LNCAP (cell line): ENCODE measurements at regions not wholly inside any gene's neighbourhood (a gene's known extent, or its start where the extent isn't known, plus 50 kb on each side); places are given as distances from the start of the nearest gene placed in this dataset.

Experiments used
- CTCF ChIP-seq: fragments of 450-650 bp; IDR thresholded peaks from 2 replicates; pipeline ENCODE4 v1.5.1; 2017; ENCODE audit warnings: mild to moderate bottlenecking

GRCh38 chr6:22722913-22723312, 153.5 kb downstream of the HDGFL1 start:
- TF ChIP-seq CTCF, result no peak

GRCh38 chr6:22726966-22727365, 157.6 kb downstream of the HDGFL1 start:
- no peak for TF ChIP-seq CTCF

GRCh38 chr6:22727710-22728109, 158.3 kb downstream of the HDGFL1 start:
- no peak for TF ChIP-seq CTCF

GRCh38 chr6:22732176-22732970, 163.0 kb downstream of the HDGFL1 start:
- no peak for TF ChIP-seq CTCF

- no peak for TF ChIP-seq CTCF
Measured at GRCh38 chr6:22736740-22737139, 167.4 kb downstream of the HDGFL1 start.

- peak; percentile 54 for TF ChIP-seq CTCF
Measured at GRCh38 chr6:22737331-22737730, 168.0 kb downstream of the HDGFL1 start.

GRCh38 chr6:22738194-22738593, 168.8 kb downstream of the HDGFL1 start:
- TF ChIP-seq CTCF, result no peak

GRCh38 chr6:22747571-22747970, 178.2 kb downstream of the HDGFL1 start:
- no peak for TF ChIP-seq CTCF
